Psoas muscle (tissue), 7 donors: ENCODE measurements at regions not wholly inside any gene's neighbourhood (a gene's known extent, or its start where the extent isn't known, plus 50 kb on each side); places are given as distances from the start of the nearest gene placed in this dataset.

Experiments used
- ATAC-seq, 4 donors: fragments of 200-7000 bp; cut with Tn5 transposase; one replicate each; pipeline ENCODE4 v1.9.1; 2020; ENCODE audit warnings: moderate library complexity in 3 of 4, mild to moderate bottlenecking in 2 of 4
- DNase-seq, 2 donors: peaks; one replicate each; pipeline ENCODE4 v3.0.0-alpha.2; 2020
- H3K27ac ChIP-seq: fragments of 200-600 bp; one replicate; pipeline ENCODE4 v1.8.0; 2022
- H3K27me3 ChIP-seq, 3 donors: fragments of 200-600 bp in 1 of 3; one replicate each; pipeline versions ENCODE4 v1.6.1 to v1.8.0; 2013 to 2022; ENCODE audit warnings: low read length in 2 of 3, mild to moderate bottlenecking in 2 of 3, moderate library complexity in 1 of 3; ENCODE audit not compliant: insufficient read depth in 3 of 3
- H3K36me3 ChIP-seq, 2 donors: fragments of 200-600 bp in 1 of 2; one replicate each; pipeline versions ENCODE4 v1.6.1 to v1.8.0; 2013 to 2022; ENCODE audit warnings: low read depth in 1 of 2, mild to moderate bottlenecking in 1 of 2, moderate library complexity in 1 of 2; ENCODE audit not compliant: insufficient read depth in 1 of 2
- H3K4me1 ChIP-seq: fragments of 200-600 bp; one replicate; pipeline ENCODE4 v1.8.0; 2022
- H3K4me3 ChIP-seq: fragments of 200-600 bp; one replicate; pipeline ENCODE4 v1.8.0; 2022; ENCODE audit warnings: mild to moderate bottlenecking
- H3K9me3 ChIP-seq: fragments of 200-600 bp; one replicate; pipeline ENCODE4 v1.8.0; 2022
- CTCF ChIP-seq: fragments of 200-600 bp; IDR thresholded peaks from one replicate; pipeline ENCODE4 v1.8.0; 2022; ENCODE audit warnings: antibody characterized with exemption
- WGBS, 3 donors: extraction: QIAGEN DNeasy Blood & Tissue Kit; methylation state at CpG; one replicate each; pipeline versions ENCODE4 v1.1.6 to v1.1.7; 2013; 5-methylcytosine and 5-hydroxymethylcytosine counted together
- intact Hi-C, 2 donors: fragments of 100-400 bp; cut with DNase I; formaldehyde crosslinking; loops; one replicate each; pipeline versions ENCODE4 v1.11.0 to v1.14.2; 2022
- donor health status: healthy with polysubstance abuse.
- donor health status: DM: no; HTN: no; CAD: no; lungs with moderate emphysema.
- donor health status: Bipolar disorder and iron deficiency.
- donor health status: healthy.
- donor health status: DM: yes; HTN: yes; CAD: no.
- donor health status: DM: no; HTN: no; CAD: no.
- donor health status: DM: yes; HTN: yes; CAD: no.

- intact Hi-C loops = no loop called here
- no peaks in the 10 kb centered on the region for H3K4me1 ChIP-seq
- no peak overlapping the region for H3K27ac ChIP-seq
- WGBS, 3 donors = 56 to 66% (median 65%) methylated on average over 19 of the region's 19 CpGs
- peak overlapping the region; percentile 25 for H3K4me3 ChIP-seq
- H3K27me3 ChIP-seq = peaks cover 0 to 15% (median 3%) of the 10 kb centered on the region in 3 donors
- H3K36me3 ChIP-seq = no peaks in the 10 kb centered on the region
- TF ChIP-seq CTCF = no peak
- no peak for DNase-seq
- no peaks in the 10 kb centered on the region for H3K9me3 ChIP-seq
- no peak for ATAC-seq
Observed at GRCh38 chr7:32319012-32319382, 171.2 kb downstream of the LSM5 start.

GRCh38 chr7:32318300-32319011, 171.7 kb downstream of the LSM5 start:
- WGBS, 3 donors = 20 to 30% (median 28%) methylated on average over 36 of the region's 36 CpGs
- Histone ChIP-seq H3K4me3 (peak overlapping the region; percentile 25), H3K9me3 (no peaks in the 10 kb centered on the region), H3K4me1 (no peaks in the 10 kb centered on the region), H3K36me3 (no peaks in the 10 kb centered on the region), H3K27ac (no peak overlapping the region), H3K27me3 (peaks cover 0 to 15% (median 3%) of the 10 kb centered on the region in 3 donors)
- peak in 1 of 2 donors; percentile 51 for DNase-seq
- TF ChIP-seq CTCF = no peak
- intact Hi-C loops = no loop called here
- ATAC-seq = no peak

GRCh38 chr7:32316839-32317238, 173.3 kb downstream of the LSM5 start:
- ATAC-seq = no peak
- intact Hi-C loops = no loop called here
- no peak for DNase-seq
- 35 to 55% (median 43%) methylated on average over 4 of the region's 4 CpGs for WGBS, 3 donors
- no peak for TF ChIP-seq CTCF
- Histone ChIP-seq H3K36me3 (no peaks in the 10 kb centered on the region), H3K27ac (no peak overlapping the region), H3K27me3 (peaks cover 0 to 15% (median 3%) of the 10 kb centered on the region in 3 donors), H3K9me3 (no peaks in the 10 kb centered on the region), H3K4me3 (no peak overlapping the region), H3K4me1 (no peaks in the 10 kb centered on the region)

GRCh38 chr7:32314761-32315160, 175.4 kb downstream of the LSM5 start:
- Histone ChIP-seq H3K36me3 (no peaks in the 10 kb centered on the region), H3K4me3 (no peak overlapping the region), H3K27me3 (peaks cover 0 to 14% (median 3%) of the 10 kb centered on the region in 3 donors), H3K9me3 (no peaks in the 10 kb centered on the region), H3K4me1 (no peaks in the 10 kb centered on the region), H3K27ac (no peak overlapping the region)
- ATAC-seq = no peak
- WGBS, 3 donors = 87 to 93% (median 90%) methylated on average over 2 of the region's 2 CpGs
- intact Hi-C loops = no loop called here
- no peak for DNase-seq
- TF ChIP-seq CTCF = no peak

- H3K27ac ChIP-seq = no peak overlapping the region
- DNase-seq (no peak), ATAC-seq (no peak)
- no peaks in the 10 kb centered on the region for H3K36me3 ChIP-seq
- H3K9me3 ChIP-seq = no peaks in the 10 kb centered on the region
- intact Hi-C loops = no loop called here
- no peak for TF ChIP-seq CTCF
- peaks cover 0 to 53% (median 14%) of the 10 kb centered on the region in 3 donors for H3K27me3 ChIP-seq
- WGBS, 3 donors = 85 to 92% (median 89%) methylated on average over 3 of the region's 3 CpGs
- H3K4me1 ChIP-seq = no peaks in the 10 kb centered on the region
- H3K4me3 ChIP-seq = no peak overlapping the region
Observed at GRCh38 chr7:32301427-32301826, 188.8 kb downstream of the LSM5 start.
